Head of caudate nucleus (tissue), 42 donors: ENCODE measurements at regions not wholly inside any gene's neighbourhood (a gene's known extent, or its start where the extent isn't known, plus 50 kb on each side); places are given as distances from the start of the nearest gene placed in this dataset.
A peak's percentile ranks its signal among the peaks of the same experiment; 100 is the strongest.

Source experiments
- DNase-seq, 42 donors: peaks; one replicate each; pipeline versions ENCODE4 v3.0.0 to v3.0.0-alpha.2; 2020 to 2021; ENCODE audit warnings: mixed read lengths in 7 of 42
- intact Hi-C: fragments of 100-400 bp; cut with DNase I; formaldehyde crosslinking; loops from one replicate; pipeline ENCODE4 v1.15.0; 2022

GRCh38 chr16:55136356-55137150 is 187.4 kb upstream of the IRX6 start:
- intact Hi-C loops: no loop called here
- DNase-seq: no peak

GRCh38 chr16:55138298-55138697 is 185.7 kb upstream of the IRX6 start:
- intact Hi-C loops: no loop called here
- no peak for DNase-seq

- intact Hi-C loops: no loop called here
- no peak for DNase-seq
Observed at GRCh38 chr16:55142405-55142804, 181.6 kb upstream of the IRX6 start.

GRCh38 chr16:55144651-55145050 is 179.4 kb upstream of the IRX6 start:
- DNase-seq: no peak
- intact Hi-C loops: no loop called here

- intact Hi-C loops: no loop called here
- no peak for DNase-seq
Observed at GRCh38 chr16:55145771-55146603, 178.0 kb upstream of the IRX6 start.

GRCh38 chr16:55146966-55147365 is 177.0 kb upstream of the IRX6 start:
- no peak for DNase-seq
- intact Hi-C loops: no loop called here

GRCh38 chr16:55147396-55147795 is 176.6 kb upstream of the IRX6 start:
- no peak for DNase-seq
- intact Hi-C loops: no loop called here

- no peak for DNase-seq
- intact Hi-C loops: no loop called here
Observed at GRCh38 chr16:55149622-55150021, 174.4 kb upstream of the IRX6 start.

- DNase-seq: no peak
- intact Hi-C loops: no loop called here
Observed at GRCh38 chr16:55151561-55152305, 172.3 kb upstream of the IRX6 start.

- intact Hi-C loops: no loop called here
- no peak for DNase-seq
Observed at GRCh38 chr16:55152875-55153390, 171.1 kb upstream of the IRX6 start.

GRCh38 chr16:55154262-55154661 is 169.7 kb upstream of the IRX6 start:
- intact Hi-C loops: no loop called here
- DNase-seq: no peak

- intact Hi-C loops: no loop called here
- no peak for DNase-seq
Observed at GRCh38 chr16:55154956-55155355, 169.0 kb upstream of the IRX6 start.

- intact Hi-C loops: no loop called here
Observed at GRCh38 chr16:55155815-55156214, 168.2 kb upstream of the IRX6 start.

GRCh38 chr16:55169780-55170179 is 154.2 kb upstream of the IRX6 start:
- intact Hi-C loops: no loop called here
- DNase-seq: no peak

More at GRCh38 chr16:55155815-55156214, 168.2 kb upstream of the IRX6 start:
- DNase-seq: no peak

GRCh38 chr16:55171241-55171640 is 152.8 kb upstream of the IRX6 start:
- no peak for DNase-seq
- intact Hi-C loops: no loop called here

GRCh38 chr16:55175389-55175788 is 148.6 kb upstream of the IRX6 start:
- intact Hi-C loops: no loop called here
- DNase-seq: no peak

GRCh38 chr16:55176901-55177300 is 147.1 kb upstream of the IRX6 start:
- DNase-seq: no peak

GRCh38 chr16:55179411-55179810 is 144.6 kb upstream of the IRX6 start:
- no peak for DNase-seq
- intact Hi-C loops: no loop called here

More at GRCh38 chr16:55176901-55177300, 147.1 kb upstream of the IRX6 start:
- intact Hi-C loops: no loop called here

- DNase-seq: peak in 6 of 42 donors; percentile 2 to 39 (median 8)
Observed at GRCh38 chr16:55179852-55180585, 144.0 kb upstream of the IRX6 start.

More at GRCh38 chr16:55179852-55180585, 144.0 kb upstream of the IRX6 start:
- intact Hi-C loops: no loop called here
